RCC 7860 (cell line): ENCODE measurements at regions not wholly inside any gene's neighbourhood (a gene's known extent, or its start where the extent isn't known, plus 50 kb on each side); places are given as distances from the start of the nearest gene placed in this dataset.

Experiments used
- DNase-seq: peaks from one replicate; pipeline ENCODE4 v3.0.0-alpha.2; 2015; ENCODE audit warnings: low spot score
- FAIRE-seq: peaks from 2 replicates; lab custom pipeline; 2012; peaks lifted over from hg19 to GRCh38; lab: Jason Lieb, UNC

- DNase-seq: no peak
- FAIRE-seq: no peak
Observed at GRCh38 chr7:114853189-114853588, 68.7 kb upstream of the MDFIC start.

DNA sequence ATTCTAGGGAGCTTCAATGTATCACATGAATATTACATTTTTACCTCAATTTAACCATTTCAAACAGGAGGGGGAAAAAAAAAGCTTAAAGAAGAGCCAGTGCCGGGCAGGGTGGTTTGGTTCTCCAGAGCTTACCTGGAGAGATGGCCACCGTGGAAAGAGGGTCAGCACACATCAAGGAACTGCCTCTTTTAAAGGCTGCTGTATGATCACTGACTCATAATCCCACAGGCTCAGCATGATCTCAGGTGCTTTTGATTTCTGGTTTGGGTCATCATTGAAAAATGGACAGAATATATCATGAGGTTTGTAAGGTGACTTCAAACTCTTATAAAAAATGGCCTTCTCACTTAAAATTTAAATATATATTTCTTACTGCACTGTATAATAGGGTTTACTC lies 67.5 kb upstream of the MDFIC start:
- no peak for DNase-seq
- FAIRE-seq: peak; percentile 50

DNA sequence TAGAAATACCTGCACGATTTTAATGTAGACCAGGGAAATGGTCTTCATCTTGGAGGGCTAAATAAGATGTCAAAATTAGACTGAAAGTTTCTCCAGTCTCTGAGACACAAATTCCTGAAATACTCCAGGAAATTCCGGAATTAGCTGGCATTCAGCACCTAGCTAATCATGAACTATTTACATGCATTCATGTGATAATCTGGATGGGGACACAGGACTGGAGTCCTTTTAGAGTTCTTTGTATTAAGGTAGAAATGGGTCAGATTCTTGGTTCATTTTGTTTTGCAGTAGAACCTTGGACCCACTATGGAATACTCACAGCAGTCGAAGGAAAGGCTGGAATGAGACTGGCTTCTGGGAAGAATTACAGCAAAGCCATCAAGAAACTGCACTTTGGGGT lies 65.3 kb upstream of the MDFIC start:
- DNase-seq: peak; percentile 81
- FAIRE-seq: peak; percentile 93

- DNase-seq (peak; percentile 61), FAIRE-seq (no peak)
Observed at GRCh38 chr7:114857605-114858004, 64.3 kb upstream of the MDFIC start.

DNA sequence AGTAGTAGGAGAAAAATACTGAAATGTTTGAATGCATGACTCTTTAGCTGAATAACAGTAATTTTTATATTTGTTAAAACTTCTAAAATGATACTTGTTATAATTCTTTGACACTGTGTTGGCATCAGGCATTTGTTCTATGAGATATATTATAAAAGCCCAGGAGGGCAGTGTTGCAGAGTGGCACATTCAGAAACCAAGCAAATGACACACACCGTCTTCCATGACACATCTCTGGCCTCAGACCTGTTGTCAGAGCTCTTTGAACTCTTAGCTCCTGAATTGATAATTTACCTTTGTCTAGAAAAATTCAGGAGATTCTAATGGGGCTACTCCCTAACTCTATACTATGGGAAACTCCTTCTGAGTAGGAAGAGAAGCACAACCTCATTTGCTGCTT lies 62.4 kb upstream of the MDFIC start:
- no peak for DNase-seq
- FAIRE-seq: no peak

DNA sequence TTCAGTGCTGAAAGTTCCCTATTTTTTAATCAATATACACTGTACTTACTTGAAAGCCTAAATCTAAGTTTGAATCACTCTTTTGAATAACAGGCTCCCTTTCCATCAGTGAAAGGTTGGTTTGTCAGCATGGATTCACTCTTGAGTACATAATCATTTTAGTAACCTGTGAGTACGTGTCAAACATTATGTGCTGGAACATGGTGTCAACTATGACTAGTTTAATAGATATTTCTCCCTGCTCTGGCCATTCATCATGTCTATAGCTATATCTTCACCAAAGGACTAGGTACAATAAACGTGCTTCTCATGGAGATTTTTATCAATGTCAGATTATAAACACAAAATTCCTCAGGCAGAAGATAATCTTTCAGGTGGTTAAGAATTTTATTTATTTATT lies 61.7 kb upstream of the MDFIC start:
- FAIRE-seq (no peak), DNase-seq (peak; percentile 65)

- no peak for DNase-seq
- no peak for FAIRE-seq
Observed at GRCh38 chr7:114862406-114862805, 59.5 kb upstream of the MDFIC start.

- peak; percentile 57 for FAIRE-seq
- peak; percentile 34 for DNase-seq
Observed at GRCh38 chr7:114864278-114864677, 57.6 kb upstream of the MDFIC start.

- FAIRE-seq: peak; percentile 15
- DNase-seq: peak; percentile 16
Observed at GRCh38 chr7:114865564-114865963, 56.3 kb upstream of the MDFIC start.
